Fibroblast of lung (primary cell): ENCODE measurements at regions not wholly inside any gene's neighbourhood (a gene's known extent, or its start where the extent isn't known, plus 50 kb on each side); places are given as distances from the start of the nearest gene placed in this dataset.
A peak's percentile ranks its signal among the peaks of the same experiment; 100 is the strongest.

Source experiments
- DNase-seq, 2 donors: peaks; one replicate each; pipeline versions ENCODE4 v3.0.0 to v3.0.0-alpha.2; 2010; ENCODE audit warnings: low read depth in 2 of 2
- H2AFZ ChIP-seq: 2 replicates; pipeline ENCODE4 v1.5.1; 2012; ENCODE audit warnings: low read length, control low read depth, inconsistent platforms
- H3K27ac ChIP-seq: 2 replicates; pipeline ENCODE4 v1.5.1; 2011; ENCODE audit warnings: low read length, control low read depth; ENCODE audit not compliant: insufficient read depth
- H3K27me3 ChIP-seq: 2 replicates; pipeline ENCODE4 v1.5.1; 2011; ENCODE audit warnings: mild to moderate bottlenecking, low read length; ENCODE audit not compliant: control insufficient read depth, insufficient read depth
- H3K36me3 ChIP-seq: 2 replicates; pipeline ENCODE4 v1.5.1; 2011; ENCODE audit warnings: low read length; ENCODE audit not compliant: control insufficient read depth, insufficient read depth
- H3K4me1 ChIP-seq: 2 replicates; pipeline ENCODE4 v1.5.1; 2011; ENCODE audit warnings: low read length; ENCODE audit not compliant: control insufficient read depth, insufficient read depth; ENCODE audit errors: extremely low read depth
- H3K4me2 ChIP-seq: 2 replicates; pipeline ENCODE4 v1.5.1; 2011; ENCODE audit warnings: low read length, control low read depth; ENCODE audit not compliant: insufficient read depth; ENCODE audit errors: extremely low read depth
- H3K4me3 ChIP-seq, 4 experiments: fragments of 200-600 bp in 1 of 4; sonication (generic) in 1 of 4; replicated peaks in 1 of 4; 2 replicates each; pipeline ENCODE4 v1.5.1; 2011 to 2016; ENCODE audit warnings: low read length in 4 of 4, low read depth in 3 of 4, mild to moderate bottlenecking in 3 of 4, control low read depth in 2 of 4, inconsistent platforms in 1 of 4, mixed read lengths in 1 of 4; ENCODE audit not compliant: insufficient read depth in 1 of 4; ENCODE audit errors: control extremely low read depth in 1 of 4
- H3K79me2 ChIP-seq: 2 replicates; pipeline ENCODE4 v1.5.1; 2012; ENCODE audit warnings: mild to moderate bottlenecking, low read length, inconsistent platforms; ENCODE audit not compliant: control insufficient read depth, insufficient read depth
- H3K9ac ChIP-seq: 2 replicates; pipeline ENCODE4 v1.5.1; 2011; ENCODE audit warnings: mild to moderate bottlenecking, low read length, control low read depth; ENCODE audit not compliant: insufficient read depth
- H3K9me3 ChIP-seq: 2 replicates; pipeline ENCODE4 v1.5.1; 2012; ENCODE audit warnings: low read depth, low read length; ENCODE audit not compliant: control insufficient read depth, insufficient read depth
- H4K20me1 ChIP-seq: 2 replicates; pipeline ENCODE4 v1.5.1; 2011; ENCODE audit warnings: low read length; ENCODE audit not compliant: control insufficient read depth, insufficient read depth; ENCODE audit errors: extremely low read depth
- EZH2 ChIP-seq: IDR thresholded peaks from 2 replicates; pipeline ENCODE4 v1.5.1; 2012; ENCODE audit warnings: low read length, control low read depth, mild to moderate bottlenecking; ENCODE audit errors: missing control alignments
- TF ChIP-seq, protein P1 (sequence below), 2 donors: IDR thresholded peaks in 1 of 2; conservative IDR thresholded peaks in 1 of 2; 1 replicate in 1 of 2; 2 replicates in 1 of 2; pipeline ENCODE4 v1.5.1; 2011 to 2012; ENCODE audit warnings: low read length in 2 of 2, control low read depth in 1 of 2, inconsistent platforms in 1 of 2, low read depth in 1 of 2, mild to moderate bottlenecking in 1 of 2

GRCh38 chr9:110125207-110125751, 82.7 kb downstream of the C9orf152 start:
- Histone ChIP-seq H3K4me2 (peak overlapping the region; percentile 71), H3K9me3 (no peaks in the 10 kb centered on the region), H4K20me1 (no peaks in the 10 kb centered on the region), H3K36me3 (no peaks in the 10 kb centered on the region), H3K79me2 (peaks cover 97% of the 10 kb centered on the region), H3K27ac (peak overlapping the region; percentile 93), H3K27me3 (no peaks in the 10 kb centered on the region), H3K4me3 (peak overlapping the region; percentile 19 to 45 (median 30)), H2AFZ (no peak overlapping the region), H3K9ac (peak overlapping the region; percentile 61), H3K4me1 (peaks cover 55% of the 10 kb centered on the region)
- peak; percentile 99 for DNase-seq
- TF ChIP-seq, protein P1, sequence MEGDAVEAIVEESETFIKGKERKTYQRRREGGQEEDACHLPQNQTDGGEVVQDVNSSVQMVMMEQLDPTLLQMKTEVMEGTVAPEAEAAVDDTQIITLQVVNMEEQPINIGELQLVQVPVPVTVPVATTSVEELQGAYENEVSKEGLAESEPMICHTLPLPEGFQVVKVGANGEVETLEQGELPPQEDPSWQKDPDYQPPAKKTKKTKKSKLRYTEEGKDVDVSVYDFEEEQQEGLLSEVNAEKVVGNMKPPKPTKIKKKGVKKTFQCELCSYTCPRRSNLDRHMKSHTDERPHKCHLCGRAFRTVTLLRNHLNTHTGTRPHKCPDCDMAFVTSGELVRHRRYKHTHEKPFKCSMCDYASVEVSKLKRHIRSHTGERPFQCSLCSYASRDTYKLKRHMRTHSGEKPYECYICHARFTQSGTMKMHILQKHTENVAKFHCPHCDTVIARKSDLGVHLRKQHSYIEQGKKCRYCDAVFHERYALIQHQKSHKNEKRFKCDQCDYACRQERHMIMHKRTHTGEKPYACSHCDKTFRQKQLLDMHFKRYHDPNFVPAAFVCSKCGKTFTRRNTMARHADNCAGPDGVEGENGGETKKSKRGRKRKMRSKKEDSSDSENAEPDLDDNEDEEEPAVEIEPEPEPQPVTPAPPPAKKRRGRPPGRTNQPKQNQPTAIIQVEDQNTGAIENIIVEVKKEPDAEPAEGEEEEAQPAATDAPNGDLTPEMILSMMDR (conservative IDR thresholded peaks at IDR 0.05 in 1 of 2, IDR thresholded peaks at IDR 0.05 in 1 of 2; ENCODE audit: low read depth in 1 of 2, low read length in 2 of 2) = no peak
- no peak for TF ChIP-seq EZH2

DNA sequence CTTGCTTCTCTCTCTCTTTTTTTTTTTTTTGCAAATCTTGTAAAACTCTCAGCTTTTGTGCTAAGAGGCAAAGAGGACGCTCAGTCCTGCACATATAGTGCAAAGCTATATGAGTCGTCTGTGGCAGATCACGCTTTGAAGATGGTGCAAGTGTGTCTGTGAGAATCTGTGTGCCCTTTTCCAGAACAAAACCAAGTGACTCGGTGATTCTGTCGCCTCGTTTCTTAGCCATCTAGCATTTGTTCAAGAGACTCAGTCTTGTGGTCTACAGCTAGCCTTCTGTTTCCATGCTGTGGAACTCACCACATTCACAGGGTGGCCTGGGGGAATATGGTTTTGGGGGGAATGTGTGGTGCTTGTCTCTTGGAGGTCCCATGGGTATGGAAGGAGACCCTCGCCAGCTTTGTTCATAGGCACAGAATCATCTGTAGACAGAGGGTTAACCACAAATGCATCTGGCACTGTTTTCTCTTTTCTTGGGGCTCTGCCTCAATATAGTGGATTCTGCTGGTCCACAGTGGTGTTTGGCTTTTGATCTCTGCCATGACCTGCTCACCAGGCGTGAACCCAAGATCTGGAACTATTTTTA, 82.1 kb downstream of the C9orf152 start:
- Histone ChIP-seq H3K36me3 (no peaks in the 10 kb centered on the region), H3K4me1 (peaks cover 61% of the 10 kb centered on the region), H2AFZ (no peak overlapping the region), H3K9ac (peak overlapping the region; percentile 61), H3K4me3 (peak overlapping the region; percentile 19 to 45 (median 30)), H4K20me1 (no peaks in the 10 kb centered on the region), H3K9me3 (no peaks in the 10 kb centered on the region), H3K79me2 (peaks cover 97% of the 10 kb centered on the region), H3K27me3 (no peaks in the 10 kb centered on the region), H3K4me2 (peak overlapping the region; percentile 71), H3K27ac (peak overlapping the region; percentile 93)
- TF ChIP-seq, protein P1 (conservative IDR thresholded peaks at IDR 0.05 in 1 of 2, IDR thresholded peaks at IDR 0.05 in 1 of 2; ENCODE audit: low read depth in 1 of 2, low read length in 2 of 2) = no peak
- no peak for TF ChIP-seq EZH2
- DNase-seq = peak in 1 of 2 donors; percentile 55

DNA sequence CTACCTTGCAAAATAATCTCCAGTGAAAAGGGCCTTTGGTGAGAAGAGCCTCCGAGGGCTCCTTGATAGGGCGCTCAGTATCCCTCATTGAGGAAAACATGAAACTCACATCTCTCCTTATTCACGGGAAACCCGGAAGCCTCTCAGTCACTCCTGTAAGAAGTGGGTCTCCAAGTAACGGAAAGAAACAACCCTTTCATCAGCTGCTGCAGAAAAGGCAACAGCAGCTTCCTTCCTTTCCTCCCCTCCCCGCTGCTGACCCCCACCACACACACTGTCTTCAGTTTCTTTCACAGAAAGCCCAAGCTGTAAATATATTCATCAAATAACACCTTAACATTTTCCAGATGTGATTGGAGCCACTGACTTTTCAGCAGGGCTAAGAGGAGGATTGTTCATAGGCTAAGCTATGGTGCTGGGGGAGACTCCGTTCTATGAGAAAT, 81.4 kb downstream of the C9orf152 start:
- no peaks in the 10 kb centered on the region for H3K36me3 ChIP-seq
- TF ChIP-seq EZH2 = no peak
- H3K4me1 ChIP-seq = peaks cover 62% of the 10 kb centered on the region
- no peak overlapping the region for H2AFZ ChIP-seq
- H3K4me2 ChIP-seq = peak overlapping the region; percentile 71
- no peak for DNase-seq
- peak overlapping the region; percentile 93 for H3K27ac ChIP-seq
- no peaks in the 10 kb centered on the region for H3K9me3 ChIP-seq
- H3K79me2 ChIP-seq = peaks cover 97% of the 10 kb centered on the region
- H3K27me3 ChIP-seq = no peaks in the 10 kb centered on the region
- H4K20me1 ChIP-seq = no peaks in the 10 kb centered on the region
- H3K4me3 ChIP-seq = peak overlapping the region in 3 of 4 experiments; percentile 19 to 52 (median 30)
- peak overlapping the region; percentile 61 for H3K9ac ChIP-seq
